ENCODE measurements at regions not wholly inside any gene's neighbourhood (a gene's known extent, or its start where the extent isn't known, plus 50 kb on each side); places are given as distances from the start of the nearest gene placed in this dataset.
"Not testable (repeated sequence)": the region's sequence is repeated elsewhere in the genome, so short reads cannot be mapped to it uniquely, and the experiment has no call there.

DNA sequence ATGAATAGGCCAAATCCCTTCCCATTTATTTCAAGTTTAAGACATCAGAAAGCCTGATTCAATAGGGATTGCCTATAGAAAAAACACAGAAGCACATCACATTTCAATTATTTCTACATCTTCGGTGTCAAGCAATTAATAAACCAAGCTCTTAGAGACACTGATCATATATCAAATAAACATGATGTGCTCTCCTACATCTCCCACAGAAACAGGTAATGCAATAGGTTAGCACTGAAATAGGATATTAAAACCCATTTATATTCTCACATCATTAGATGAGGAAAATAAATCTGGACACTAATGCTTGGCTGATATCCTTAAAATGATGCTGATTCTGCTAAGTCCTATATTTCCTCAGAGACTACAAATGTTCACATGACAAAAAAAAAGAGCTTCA, 364.7 kb downstream of the MBD2 start:
- TF ChIP-seq POLR2A (IDR thresholded peaks at IDR 0.05; ENCODE audit: low read depth, low read length) = no peak
- FAIRE-seq (no peak), DNase-seq (ENCODE audit: insufficient read length, low spot score) (no peak)

DNA sequence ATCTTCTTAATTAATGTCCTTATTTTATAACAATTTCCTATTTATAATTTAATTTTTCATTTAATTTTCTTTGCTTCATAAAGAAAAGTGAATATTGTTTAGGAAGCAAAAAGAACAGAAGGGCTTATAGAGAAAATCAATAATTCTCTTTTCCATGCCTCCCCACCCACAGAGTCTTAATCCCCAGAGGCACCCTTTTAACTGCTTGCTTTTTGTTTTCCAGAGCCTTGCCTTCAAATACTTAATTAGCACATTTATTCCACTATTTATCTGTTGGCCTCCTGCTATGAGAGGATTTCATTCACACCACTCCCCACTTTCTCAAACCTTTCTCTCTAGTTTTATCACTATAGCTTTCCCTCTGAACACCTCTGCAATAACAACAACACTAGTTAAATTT, 373.6 kb downstream of the MBD2 start:
- FAIRE-seq (no peak), DNase-seq (ENCODE audit: insufficient read length, low spot score) (no peak)
- no peak for TF ChIP-seq POLR2A (IDR thresholded peaks at IDR 0.05; ENCODE audit: low read depth, low read length)

DNA sequence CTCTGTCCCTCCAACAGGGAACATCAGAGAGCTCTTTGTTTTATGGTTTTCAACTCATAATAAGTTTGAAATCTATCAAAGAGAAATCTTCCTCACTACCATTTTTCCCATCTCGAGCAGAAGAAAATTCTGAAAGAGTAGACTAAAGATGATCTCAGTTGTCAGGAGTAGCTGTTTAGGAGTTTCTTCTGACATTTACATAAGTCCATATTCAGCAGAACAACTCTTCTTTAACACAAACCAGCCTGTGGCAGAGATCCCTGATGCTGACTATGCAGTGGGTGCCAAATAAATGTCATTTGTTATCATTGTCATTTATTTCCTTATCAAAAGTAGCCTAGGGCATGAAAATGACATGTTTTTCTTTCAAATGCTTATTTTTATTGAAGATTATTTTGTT, 380.7 kb downstream of the MBD2 start:
- no peak for DNase-seq (ENCODE audit: insufficient read length, low spot score)
- FAIRE-seq = no peak
- TF ChIP-seq POLR2A (IDR thresholded peaks at IDR 0.05; ENCODE audit: low read depth, low read length) = no peak

DNA sequence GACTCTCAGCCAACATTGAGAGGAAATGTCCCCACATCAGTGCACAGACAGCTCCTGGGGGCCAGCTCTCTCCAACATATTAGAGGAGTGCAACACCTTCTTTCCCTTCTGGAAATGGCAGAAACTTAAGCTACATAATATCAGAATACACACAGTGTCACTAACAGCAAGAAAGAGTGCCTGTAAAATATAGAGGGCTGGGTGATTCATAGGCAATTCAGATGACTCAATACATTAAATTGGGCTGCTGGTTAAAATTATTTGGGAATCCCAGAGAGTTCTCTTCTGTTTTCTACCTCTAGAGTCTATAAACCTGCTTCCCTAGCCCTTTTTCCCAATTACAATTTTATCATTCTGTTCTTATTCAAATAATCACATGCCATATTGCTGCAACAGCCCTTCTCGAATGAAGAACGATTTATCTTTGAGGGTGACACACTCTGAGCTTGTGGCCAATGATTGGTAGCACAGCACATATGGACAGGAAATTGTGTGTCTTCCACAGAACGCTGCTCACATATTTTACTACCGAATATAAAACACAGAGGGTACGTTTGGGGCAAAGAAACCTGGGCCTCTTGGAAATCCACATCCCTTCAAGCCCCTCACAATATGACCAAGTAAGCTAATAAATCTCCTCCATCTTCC, 381.2 kb downstream of the MBD2 start:
- DNase-seq (ENCODE audit: insufficient read length, low spot score) = no peak
- TF ChIP-seq POLR2A (IDR thresholded peaks at IDR 0.05; ENCODE audit: low read depth, low read length) = no peak
- no peak for FAIRE-seq

DNA sequence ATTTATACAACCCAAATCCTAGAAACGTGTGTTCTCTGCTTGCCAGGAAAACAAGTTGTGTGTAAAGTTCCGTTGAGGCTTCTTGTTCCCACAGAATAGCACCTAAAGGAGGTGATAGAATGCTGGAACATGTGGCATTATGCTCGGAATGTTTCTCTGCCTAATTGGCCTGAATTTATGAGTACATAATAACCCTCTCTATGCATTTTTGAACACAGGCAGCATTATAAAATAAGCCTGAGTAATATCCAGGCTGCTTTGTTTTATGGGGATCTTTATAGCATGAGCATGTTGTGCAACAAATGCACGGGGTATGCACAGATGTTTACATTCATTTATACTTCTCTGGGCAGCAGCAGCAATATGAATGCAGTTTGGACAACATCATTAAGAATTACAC, 385.7 kb downstream of the MBD2 start:
- FAIRE-seq (no peak), DNase-seq (ENCODE audit: insufficient read length, low spot score) (no peak)
- no peak for TF ChIP-seq POLR2A (IDR thresholded peaks at IDR 0.05; ENCODE audit: low read depth, low read length)

DNA sequence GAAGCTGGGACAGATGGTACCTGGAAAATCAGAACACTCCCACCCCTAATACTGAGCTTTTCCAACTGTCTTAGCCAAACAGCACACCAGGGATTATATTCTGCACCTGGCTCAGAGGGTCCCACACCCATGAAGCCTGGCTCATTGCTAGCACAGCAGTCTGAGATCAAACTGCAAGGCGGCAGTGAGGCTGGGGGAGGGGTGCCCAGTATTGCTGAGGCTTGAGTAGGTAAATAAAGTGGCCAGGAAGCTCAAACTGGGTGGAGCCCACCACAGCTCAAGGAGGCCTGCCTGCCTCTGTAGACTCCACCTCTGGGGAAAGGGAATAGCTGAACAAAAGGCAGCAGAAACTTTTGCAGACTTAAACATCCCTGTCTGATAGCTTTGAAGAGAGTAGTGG, 403.3 kb downstream of the MBD2 start:
- not testable (repeated sequence) for DNase-seq (ENCODE audit: insufficient read length, low spot score); FAIRE-seq

DNA sequence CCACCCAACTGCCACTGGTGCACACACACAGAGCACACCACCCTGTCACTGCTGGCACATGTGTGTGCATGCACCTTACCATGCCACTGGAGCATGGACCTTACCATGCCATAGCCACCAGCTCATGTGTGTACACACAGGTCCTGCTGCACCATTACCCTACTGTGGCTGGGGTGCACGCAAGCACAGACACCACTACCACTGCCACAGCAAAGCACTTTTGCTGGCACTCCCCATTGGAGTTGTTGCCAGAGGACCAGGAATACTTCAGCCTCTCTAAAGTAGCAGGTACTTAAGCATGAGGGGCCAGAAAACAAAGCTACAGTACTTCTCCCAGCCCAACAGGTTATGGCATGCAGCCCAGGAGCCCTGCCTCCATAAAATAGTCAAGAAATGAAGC, 404.8 kb downstream of the MBD2 start:
- no peak for TF ChIP-seq POLR2A (IDR thresholded peaks at IDR 0.05; ENCODE audit: low read depth, low read length)
- no peak for DNase-seq (ENCODE audit: insufficient read length, low spot score)
- FAIRE-seq = no peak

DNA sequence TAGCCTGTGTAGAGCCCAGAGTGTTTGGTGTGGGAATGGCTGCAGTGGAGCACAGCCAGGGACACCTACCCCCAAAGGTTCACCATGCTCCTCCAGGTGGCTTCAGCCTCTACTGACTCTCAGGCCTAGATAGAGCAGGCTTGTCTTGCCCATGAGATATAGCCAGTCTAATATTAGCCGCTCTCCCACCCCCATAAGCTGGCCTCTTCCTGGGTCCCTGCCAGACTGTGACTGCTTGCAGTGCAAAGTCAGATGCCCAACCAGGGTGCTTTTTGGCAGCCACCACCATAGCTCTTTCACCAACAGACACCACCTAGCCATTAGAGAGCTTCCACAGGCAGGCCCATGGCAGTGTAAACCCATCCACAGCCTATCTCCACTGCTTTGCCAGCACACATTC, 405.3 kb downstream of the MBD2 start:
- FAIRE-seq (no peak), DNase-seq (ENCODE audit: insufficient read length, low spot score) (no peak)
- no peak for TF ChIP-seq POLR2A (IDR thresholded peaks at IDR 0.05; ENCODE audit: low read depth, low read length)

DNA sequence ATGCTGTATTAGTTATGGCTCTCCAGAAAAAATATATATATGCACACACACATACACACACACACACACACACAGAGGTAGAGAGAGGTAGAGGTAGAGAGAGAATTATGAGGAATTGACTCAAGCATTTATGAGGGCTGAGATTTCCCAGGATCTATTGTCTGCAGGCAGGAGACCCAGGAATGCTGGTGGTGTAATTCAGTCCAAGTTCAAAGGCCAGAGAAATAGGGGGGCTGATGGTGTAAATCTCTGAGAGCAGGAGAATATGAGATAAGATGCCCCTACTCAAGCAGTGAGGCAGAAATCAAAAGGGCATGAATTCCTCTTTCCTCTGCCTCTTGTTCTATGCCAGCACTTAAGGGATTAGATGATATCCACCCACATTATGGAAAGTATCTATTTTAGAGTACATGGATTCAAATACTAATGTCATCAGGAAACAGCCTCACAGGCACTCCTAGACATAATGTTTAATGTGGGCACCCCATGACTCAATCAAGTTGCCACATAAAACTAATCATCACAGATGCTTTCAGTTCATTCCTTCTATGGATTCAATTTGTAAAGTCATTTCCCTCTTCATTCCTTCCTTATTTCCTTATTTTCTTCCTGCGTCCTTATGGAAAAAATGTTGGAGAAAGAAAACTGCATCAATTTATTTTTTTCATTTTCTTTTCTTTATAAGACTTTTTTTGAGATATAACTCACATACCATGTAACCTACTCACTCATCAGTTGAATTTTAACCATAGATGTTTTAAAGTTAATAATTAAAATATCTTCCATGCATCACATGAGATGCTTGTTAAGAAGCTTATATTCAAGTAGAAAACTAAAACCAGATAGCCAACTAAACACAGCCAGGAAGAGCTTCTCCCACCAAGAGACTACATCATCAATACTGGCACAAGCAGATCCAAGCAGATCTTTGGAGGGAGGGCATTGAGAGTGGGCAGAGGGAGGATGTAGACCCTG, 406.2 kb downstream of the MBD2 start:
- DNase-seq (ENCODE audit: insufficient read length, low spot score) (no peak), FAIRE-seq (no peak)
- no peak for TF ChIP-seq POLR2A (IDR thresholded peaks at IDR 0.05; ENCODE audit: low read depth, low read length)

DNA sequence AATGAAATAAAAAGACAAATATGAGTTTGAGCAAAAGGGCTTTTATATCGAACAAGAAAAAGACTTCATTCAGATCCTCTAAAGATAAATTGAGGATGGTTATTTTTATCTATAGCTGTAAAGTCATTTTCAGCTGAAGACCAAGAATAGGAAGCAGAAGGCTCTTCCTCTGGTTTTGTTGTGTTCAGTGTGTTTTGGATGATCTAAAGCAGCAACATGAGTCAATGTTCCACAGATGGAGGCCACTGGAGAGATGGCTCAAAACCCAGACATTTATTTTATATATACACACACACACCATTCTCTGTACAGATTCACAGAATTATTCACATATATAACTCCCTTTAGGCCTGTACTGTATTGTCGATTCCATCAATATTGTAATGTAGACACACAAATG, 424.3 kb downstream of the MBD2 start:
- FAIRE-seq (no peak), DNase-seq (ENCODE audit: insufficient read length, low spot score) (no peak)
- TF ChIP-seq POLR2A (IDR thresholded peaks at IDR 0.05; ENCODE audit: low read depth, low read length) = no peak

DNA sequence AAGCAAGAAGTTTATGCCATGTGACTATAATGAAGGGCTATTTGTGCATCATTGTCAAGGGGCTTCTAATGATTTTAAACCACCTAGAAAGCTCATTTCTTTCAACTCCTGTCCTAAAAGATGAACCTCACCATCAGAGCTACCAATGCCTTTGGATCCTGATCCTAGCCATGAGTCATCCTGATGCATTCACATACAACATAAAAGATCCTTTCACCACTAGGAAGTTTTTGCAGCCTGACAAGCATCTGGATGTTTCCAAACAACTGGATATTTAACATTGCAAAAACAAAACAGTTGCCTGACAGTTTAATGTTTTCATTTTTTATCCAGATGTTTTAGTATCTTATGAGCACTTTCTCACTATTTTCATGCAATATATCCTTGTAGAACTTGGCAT, 425.3 kb downstream of the MBD2 start:
- DNase-seq (ENCODE audit: insufficient read length, low spot score) = no peak
- no peak for FAIRE-seq
- no peak for TF ChIP-seq POLR2A (IDR thresholded peaks at IDR 0.05; ENCODE audit: low read depth, low read length)

DNA sequence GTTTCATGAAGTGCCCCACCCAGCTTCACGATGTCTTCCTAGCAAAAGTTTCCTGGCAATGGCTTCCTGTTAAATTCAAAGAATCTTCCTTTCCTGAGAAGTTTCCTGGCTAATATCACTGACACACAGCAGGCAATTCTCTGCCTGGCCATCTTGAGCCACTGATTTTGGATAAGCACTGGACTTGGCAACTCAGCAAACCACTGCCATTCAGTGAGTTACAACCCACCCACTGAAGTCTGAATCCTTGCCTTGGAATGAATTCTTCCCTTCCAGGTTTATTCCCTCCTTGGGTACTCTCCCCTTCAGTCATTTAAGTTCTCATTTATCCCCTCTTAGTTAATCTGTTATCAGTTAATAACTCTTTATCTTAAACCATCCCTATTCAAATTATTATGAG, 426.0 kb downstream of the MBD2 start:
- no peak for TF ChIP-seq POLR2A (IDR thresholded peaks at IDR 0.05; ENCODE audit: low read depth, low read length)
- FAIRE-seq (no peak), DNase-seq (ENCODE audit: insufficient read length, low spot score) (no peak)

DNA sequence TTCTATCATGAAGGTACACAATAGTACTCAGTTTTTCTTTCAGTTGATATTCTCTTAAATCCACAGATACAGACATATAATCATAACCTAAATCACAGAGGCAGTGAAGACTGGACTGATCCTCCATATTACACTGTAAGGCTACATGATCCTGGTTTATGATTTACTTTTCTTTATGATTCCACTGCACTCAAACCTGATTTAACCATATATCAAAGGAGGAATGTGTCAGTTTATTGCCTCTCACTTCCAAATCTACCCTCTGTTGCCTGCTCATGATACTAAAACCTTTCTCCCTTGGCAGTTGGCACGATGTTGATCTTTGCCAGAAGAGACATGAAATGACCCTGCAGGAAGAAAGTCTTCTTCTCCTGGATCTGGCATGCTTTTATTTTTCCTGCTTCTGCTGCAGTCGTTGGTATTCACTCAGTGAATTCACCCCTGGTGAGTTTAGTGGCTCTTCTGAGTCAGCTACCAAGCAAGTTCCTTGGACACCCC, 426.4 kb downstream of the MBD2 start:
- TF ChIP-seq POLR2A (IDR thresholded peaks at IDR 0.05; ENCODE audit: low read depth, low read length) = no peak
- no peak for FAIRE-seq
- no peak for DNase-seq (ENCODE audit: insufficient read length, low spot score)

DNA sequence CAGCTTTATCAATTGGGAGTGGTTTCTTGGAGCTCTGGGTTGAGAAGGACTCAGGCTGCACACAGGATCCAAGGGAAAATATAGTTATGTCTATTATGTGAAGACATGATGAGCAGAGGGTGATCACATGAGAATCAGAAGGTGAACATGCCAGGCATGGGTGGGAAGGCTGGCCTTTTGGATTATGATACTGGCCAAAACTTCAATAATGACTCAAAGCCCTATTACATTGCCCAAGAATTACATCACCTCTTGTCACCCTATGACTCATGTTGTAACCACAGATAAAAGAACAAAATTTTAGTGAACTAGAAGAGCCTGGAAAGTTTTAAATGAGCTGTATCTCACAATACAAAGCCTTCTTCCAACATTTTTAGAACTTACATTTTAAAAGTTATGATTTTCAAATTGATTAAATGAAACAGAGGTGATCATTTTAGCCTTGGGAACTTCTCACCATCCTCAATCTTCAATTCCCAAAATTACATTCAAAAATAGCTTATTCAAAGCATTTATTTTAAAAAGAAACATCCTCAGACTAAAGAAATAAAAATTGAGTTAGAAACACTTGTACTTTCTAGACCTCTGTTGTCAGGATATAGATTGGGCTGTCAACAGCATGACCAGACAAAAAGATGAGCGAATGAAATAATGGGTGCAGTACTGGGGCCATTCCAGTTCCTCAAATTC, 428.3 kb downstream of the MBD2 start:
- no peak for TF ChIP-seq POLR2A (IDR thresholded peaks at IDR 0.05; ENCODE audit: low read depth, low read length)
- DNase-seq (ENCODE audit: insufficient read length, low spot score) (peak; percentile 1), FAIRE-seq (no peak)
